Caco-2 (cell line): ENCODE measurements at regions not wholly inside any gene's neighbourhood (a gene's known extent, or its start where the extent isn't known, plus 50 kb on each side); places are given as distances from the start of the nearest gene placed in this dataset.
"Not testable (repeated sequence)": the region's sequence is repeated elsewhere in the genome, so short reads cannot be mapped to it uniquely, and the experiment has no call there.

Experiments
- BruUV-seq: library from RNA; stranded (reverse); fragments of 400-500 nt; replicated peaks from 2 replicates; lab custom pipeline; 2021; lab: Mats Ljungman, UMichigan
- CTCF ChIA-PET: fragments of 300-600 bp; sonication (Branson Sonifier 250); formaldehyde crosslinking; loops from one replicate; lab custom pipeline; 2022; ENCODE audit warnings: antibody characterized with exemption; lab: Charles Lee
- POLR2A ChIA-PET: fragments of 300-600 bp; sonication (Branson Sonifier 250); formaldehyde crosslinking; loops from one replicate; lab custom pipeline; 2022; ENCODE audit warnings: antibody characterized with exemption; lab: Charles Lee
- DNase-seq, 2 experiments: peaks; one replicate each; pipeline versions ENCODE4 v3.0.0 to v3.0.0-alpha.2; 2020 to 2022
- H3K27me3 ChIP-seq: replicated peaks from 2 replicates; pipeline ENCODE4 v1.6.0; 2011; ENCODE audit warnings: low read length; ENCODE audit not compliant: control insufficient read depth, insufficient read depth
- H3K36me3 ChIP-seq: 2 replicates; pipeline ENCODE4 v1.5.1; 2011; ENCODE audit warnings: low read length; ENCODE audit not compliant: control insufficient read depth, insufficient read depth
- H3K4me1 ChIP-seq: fragments of 250-450 bp; sonication (Bioruptor Pico); 2 replicates; pipeline ENCODE4 v1.5.1; 2020; ENCODE audit warnings: mild to moderate bottlenecking
- H3K4me3 ChIP-seq: 2 replicates; pipeline ENCODE4 v1.5.1; 2011; ENCODE audit warnings: low read depth, mild to moderate bottlenecking, control low read depth, low read length
- H3K9me3 ChIP-seq: fragments of 250-450 bp; sonication (Bioruptor Pico); 2 replicates; pipeline ENCODE4 v1.5.1; 2020; ENCODE audit warnings: mild to moderate bottlenecking, moderate library complexity
- H3K27ac Mint-ChIP-seq: one replicate; pipeline ENCODE4 v1.8.0; 2022; ENCODE audit warnings: mixed read lengths; ENCODE audit not compliant: unreplicated experiment
- H3K27me3 Mint-ChIP-seq: one replicate; pipeline ENCODE4 v1.8.0; 2022; ENCODE audit warnings: mixed read lengths; ENCODE audit not compliant: insufficient read depth, unreplicated experiment
- H3K36me3 Mint-ChIP-seq: one replicate; pipeline ENCODE4 v1.8.0; 2022; ENCODE audit warnings: mild to moderate bottlenecking, mixed read lengths; ENCODE audit not compliant: insufficient read depth, unreplicated experiment
- H3K4me1 Mint-ChIP-seq: one replicate; pipeline ENCODE4 v1.8.0; 2022; ENCODE audit warnings: low read depth, mixed read lengths; ENCODE audit not compliant: unreplicated experiment
- H3K4me3 Mint-ChIP-seq: one replicate; pipeline ENCODE4 v1.8.0; 2022; ENCODE audit warnings: mild to moderate bottlenecking, moderate library complexity, mixed read lengths; ENCODE audit not compliant: unreplicated experiment
- H3K9me3 Mint-ChIP-seq: one replicate; pipeline ENCODE4 v1.8.0; 2022; ENCODE audit warnings: mixed read lengths; ENCODE audit not compliant: unreplicated experiment
- CTCF ChIP-seq, 2 experiments: fragments of 200-600 bp in 1 of 2; IDR thresholded peaks; 1 replicate in 1 of 2; 2 replicates in 1 of 2; pipeline versions ENCODE4 v1.5.1 to v1.8.0; 2011 to 2022; ENCODE audit warnings: antibody characterized with exemption in 1 of 2, control low read depth in 1 of 2, inconsistent platforms in 1 of 2, low read depth in 1 of 2, low read length in 1 of 2, mild to moderate bottlenecking in 1 of 2, moderate library complexity in 1 of 2; ENCODE audit not compliant: insufficient read depth in 1 of 2, severe bottlenecking in 1 of 2, unreplicated experiment in 1 of 2
- intact Hi-C: fragments of 100-400 bp; cut with micrococcal nuclease; formaldehyde crosslinking; loops from one replicate; pipeline ENCODE4 v1.10.0; 2022; ENCODE audit not compliant: unreplicated experiment

- ChIA-PET POLR2A (no interaction called here), CTCF (no interaction called here)
- H3K36me3 Mint-ChIP-seq = no peaks in the 10 kb centered on the region
- H3K27ac Mint-ChIP-seq = no peak overlapping the region
- Histone ChIP-seq H3K4me1 (no peaks in the 10 kb centered on the region), H3K9me3 (no peaks in the 10 kb centered on the region), H3K27me3 (no peaks in the 10 kb centered on the region), H3K4me3 (no peak overlapping the region), H3K36me3 (no peaks in the 10 kb centered on the region)
- DNase-seq = no peak
- TF ChIP-seq CTCF (IDR thresholded peaks at IDR 0.05; ENCODE audit: insufficient read depth in 1 of 2, low read depth in 1 of 2, low read length in 1 of 2, severe bottlenecking in 1 of 2, unreplicated experiment in 1 of 2) = no peak
- intact Hi-C loops = no loop called here
- no peaks in the 10 kb centered on the region for H3K4me1 Mint-ChIP-seq
- no peak overlapping the region for H3K4me3 Mint-ChIP-seq
- no peaks in the 10 kb centered on the region for H3K27me3 Mint-ChIP-seq
- BruUV-seq = no TSS peak
- H3K9me3 Mint-ChIP-seq = no peaks in the 10 kb centered on the region
Measured at GRCh38 chr1:188170411-188170810, 1341.7 kb downstream of the PLA2G4A start.

- ChIA-PET POLR2A (no interaction called here), CTCF (no interaction called here)
- H3K4me3 ChIP-seq = no peak overlapping the region
- Mint-ChIP-seq H3K4me3 (no peak overlapping the region), H3K27ac (no peak overlapping the region), H3K36me3 (no peaks in the 10 kb centered on the region), H3K27me3 (no peaks in the 10 kb centered on the region), H3K4me1 (no peaks in the 10 kb centered on the region), H3K9me3 (no peaks in the 10 kb centered on the region)
- no peaks in the 10 kb centered on the region for H3K9me3 ChIP-seq
- H3K4me1 ChIP-seq = no peaks in the 10 kb centered on the region
- DNase-seq = no peak
- no peaks in the 10 kb centered on the region for H3K36me3 ChIP-seq
- no peak for TF ChIP-seq CTCF (IDR thresholded peaks at IDR 0.05; ENCODE audit: insufficient read depth in 1 of 2, low read depth in 1 of 2, low read length in 1 of 2, severe bottlenecking in 1 of 2, unreplicated experiment in 1 of 2)
- no peaks in the 10 kb centered on the region for H3K27me3 ChIP-seq
- no TSS peak for BruUV-seq
- intact Hi-C loops = no loop called here
Measured at GRCh38 chr1:188170935-188171334, 1342.2 kb downstream of the PLA2G4A start.

GRCh38 chr1:188182063-188182462 is 1353.3 kb downstream of the PLA2G4A start:
- H3K36me3 Mint-ChIP-seq, H3K4me3 ChIP-seq, H3K27ac Mint-ChIP-seq, H3K4me1 ChIP-seq, H3K4me1 Mint-ChIP-seq, intact Hi-C loops, POLR2A ChIA-PET, H3K27me3 ChIP-seq, H3K4me3 Mint-ChIP-seq, H3K27me3 Mint-ChIP-seq, DNase-seq, H3K36me3 ChIP-seq, H3K9me3 Mint-ChIP-seq, H3K9me3 ChIP-seq, BruUV-seq, CTCF ChIA-PET: not testable (repeated sequence)

- H3K27me3 Mint-ChIP-seq = no peaks in the 10 kb centered on the region
Measured at GRCh38 chr1:188188317-188188716, 1359.6 kb downstream of the PLA2G4A start.

More at GRCh38 chr1:188188317-188188716, 1359.6 kb downstream of the PLA2G4A start:
- Histone ChIP-seq H3K27me3 (no peaks in the 10 kb centered on the region), H3K4me3 (no peak overlapping the region), H3K4me1 (no peaks in the 10 kb centered on the region), H3K9me3 (no peaks in the 10 kb centered on the region; the same call in 1 of the 2 replicates), H3K36me3 (no peaks in the 10 kb centered on the region)
- POLR2A ChIA-PET = no interaction called here
- BruUV-seq = no TSS peak
- Mint-ChIP-seq H3K4me1 (no peaks in the 10 kb centered on the region), H3K36me3 (no peaks in the 10 kb centered on the region), H3K9me3 (peaks cover 18% of the 10 kb centered on the region), H3K27ac (no peak overlapping the region), H3K4me3 (no peak overlapping the region)
- DNase-seq = no peak
- CTCF ChIA-PET = no interaction called here
- intact Hi-C loops = no loop called here
- TF ChIP-seq CTCF (IDR thresholded peaks at IDR 0.05; ENCODE audit: insufficient read depth in 1 of 2, low read depth in 1 of 2, low read length in 1 of 2, severe bottlenecking in 1 of 2, unreplicated experiment in 1 of 2) = no peak
